ENCODE measurements at regions not wholly inside any gene's neighbourhood (a gene's known extent, or its start where the extent isn't known, plus 50 kb on each side); places are given as distances from the start of the nearest gene placed in this dataset.

- Histone ChIP-seq H3K27me3 (ENCODE audit: control insufficient read depth in 2 of 2, insufficient read depth in 2 of 2, low read length in 2 of 2) (peaks cover 4 to 10% of the 10 kb centered on the region in 2 experiments), H3K27ac (ENCODE audit: insufficient read depth, low read depth, low read length) (no peak overlapping the region), H3K79me2 (ENCODE audit: control insufficient read depth, insufficient read depth, low read length) (no peaks in the 10 kb centered on the region), H2AFZ (ENCODE audit: low read depth, low read length) (no peak overlapping the region), H3K9me3 (replicated peaks; ENCODE audit: control insufficient read depth, insufficient read depth, low read length) (no peaks in the 10 kb centered on the region), H4K20me1 (replicated peaks; ENCODE audit: control insufficient read depth, extremely low read depth, insufficient read depth, low read length) (no peaks in the 10 kb centered on the region), H3K36me3 (ENCODE audit: control insufficient read depth in 2 of 2, extremely low read depth in 1 of 2, insufficient read depth in 2 of 2, low read length in 2 of 2) (no peaks in the 10 kb centered on the region), H3K4me2 (ENCODE audit: insufficient read depth, low read length) (no peak overlapping the region), H3K9me1 (replicated peaks; ENCODE audit: control insufficient read depth, extremely low read depth, insufficient read depth, low read length) (no peaks in the 10 kb centered on the region), H3K4me3 (replicated peaks in 1 of 3; ENCODE audit: insufficient read depth in 1 of 3, low read depth in 1 of 3, low read length in 3 of 3) (no peak overlapping the region), H3K4me1 (ENCODE audit: control insufficient read depth, extremely low read depth, insufficient read depth, low read length) (no peaks in the 10 kb centered on the region), H3K9ac (replicated peaks; ENCODE audit: extremely low read depth, insufficient read depth, low read length) (no peak overlapping the region)
- FAIRE-seq (no peak), DNase-seq (ENCODE audit: low read depth, low spot score) (no peak)
- dilution Hi-C loops (cut with MboI; ENCODE audit: extremely low pct_ligation_motif_present, low sequenced_read_pairs), result no loop called here
- POLR2A ChIA-PET, result no interaction called here
- BruUV-seq (replicated peaks), result no TSS peak
- intact Hi-C loops (cut with micrococcal nuclease), result loop anchor here (5.0 kb wide), 1 partner anchor 145 kb away; no protein-coding TSS in a partner anchor
- CTCF ChIA-PET, result no interaction called here
- no peak for TF ChIP-seq EZH2 (IDR thresholded peaks at IDR 0.05; ENCODE audit: borderline replicate concordance, low read depth, low read length, severe bottlenecking)
- no peak for TF ChIP-seq POLR2A (IDR thresholded peaks at IDR 0.05; ENCODE audit: low read depth, low read length)
- no peak for TF ChIP-seq CTCF (IDR thresholded peaks at IDR 0.05; ENCODE audit: extremely low read depth in 1 of 2, insufficient read depth in 1 of 2, low read depth in 1 of 2, low read length in 2 of 2)
- TF ChIP-seq POLR2AphosphoS5 (IDR thresholded peaks at IDR 0.05; ENCODE audit: insufficient read depth, low read depth, low read length), result no peak
- no peak for TF ChIP-seq FOS (IDR thresholded peaks at IDR 0.05; ENCODE audit: borderline replicate concordance, insufficient read depth, low read length)
- no peak for TF ChIP-seq GATA2 (IDR thresholded peaks at IDR 0.05; ENCODE audit: insufficient read depth, insufficient read length, low read depth, low read length)
- TF ChIP-seq MAX (IDR thresholded peaks at IDR 0.05; ENCODE audit: insufficient read depth, insufficient read length), result no peak
- TF ChIP-seq MYC (IDR thresholded peaks at IDR 0.05; ENCODE audit: low read depth, low read length), result no peak
- TF ChIP-seq JUN (IDR thresholded peaks at IDR 0.05; ENCODE audit: borderline replicate concordance, insufficient read depth, insufficient read length, low read depth), result no peak
These were observed 111.6 kb upstream of the EGLN3 start for GRCh38 chr14:34062353-34062973.

Data from endothelial cell of umbilical vein (primary cell).